Endodermal cell (in vitro differentiated cells): ENCODE measurements at regions not wholly inside any gene's neighbourhood (a gene's known extent, or its start where the extent isn't known, plus 50 kb on each side); places are given as distances from the start of the nearest gene placed in this dataset.

ENCODE experiments used
- DNase-seq: peaks from one replicate; pipeline ENCODE4 v3.0.0-alpha.2; 2017
- H3K27ac ChIP-seq: 2 replicates; pipeline ENCODE4 v1.5.1; 2013; ENCODE audit warnings: mild to moderate bottlenecking, low read depth, low read length, moderate library complexity
- H3K27me3 ChIP-seq: 2 replicates; pipeline ENCODE4 v1.6.1; 2013; ENCODE audit warnings: mild to moderate bottlenecking, low read length, moderate library complexity; ENCODE audit not compliant: insufficient read depth, control insufficient read depth, poor library complexity, severe bottlenecking
- H3K36me3 ChIP-seq: 2 replicates; pipeline ENCODE4 v1.7.0; 2013; ENCODE audit warnings: mild to moderate bottlenecking, low read length, moderate library complexity; ENCODE audit not compliant: control insufficient read depth, insufficient read depth
- H3K4me1 ChIP-seq: one replicate; pipeline ENCODE4 v1.7.0; 2013; ENCODE audit warnings: low read length; ENCODE audit not compliant: control insufficient read depth, insufficient read depth
- H3K4me3 ChIP-seq: 2 replicates; pipeline ENCODE4 v1.5.1; 2013; ENCODE audit warnings: mild to moderate bottlenecking, low read length, moderate library complexity
- H3K9ac ChIP-seq: 2 replicates; pipeline ENCODE4 v1.6.1; 2013; ENCODE audit warnings: mild to moderate bottlenecking, low read length, moderate library complexity; ENCODE audit not compliant: poor library complexity, severe bottlenecking; ENCODE audit errors: extremely low read depth
- H3K9me3 ChIP-seq: 2 replicates; pipeline ENCODE4 v1.6.1; 2013; ENCODE audit warnings: mild to moderate bottlenecking, low read length, moderate library complexity; ENCODE audit not compliant: control insufficient read depth
- H3K27ac Mint-ChIP-seq: 2 replicates; pipeline ENCODE4 v1.8.0; 2020; ENCODE audit warnings: mixed read lengths
- H3K27me3 Mint-ChIP-seq: 2 replicates; pipeline ENCODE4 v1.8.0; 2021; ENCODE audit warnings: mild to moderate bottlenecking, mixed read lengths; ENCODE audit not compliant: insufficient read depth
- H3K36me3 Mint-ChIP-seq: 2 replicates; pipeline ENCODE4 v1.8.0; 2020; ENCODE audit warnings: low read depth, mixed read lengths
- H3K4me1 Mint-ChIP-seq: 2 replicates; pipeline ENCODE4 v1.8.0; 2020; ENCODE audit warnings: mixed read lengths
- H3K4me3 Mint-ChIP-seq: 2 replicates; pipeline ENCODE4 v1.8.0; 2020; ENCODE audit warnings: mild to moderate bottlenecking, moderate library complexity, mixed read lengths
- H3K9me3 Mint-ChIP-seq: 2 replicates; pipeline ENCODE4 v1.8.0; 2020; ENCODE audit warnings: mild to moderate bottlenecking, mixed read lengths
- WGBS, 2 experiments: methylation state at CpG; one replicate each; pipeline versions ENCODE4 v1.1.5 to v1.1.7; 2013; ENCODE audit warnings: missing lambda C conversion rate in 2 of 2, mixed read lengths in 1 of 2; ENCODE audit not compliant: insufficient coverage in 1 of 2, insufficient read length in 1 of 2; 5-methylcytosine and 5-hydroxymethylcytosine counted together
- TF ChIP-seq, protein P1 (sequence below): fragments of 200-600 bp; sonication (generic); conservative IDR thresholded peaks from 2 replicates; pipeline ENCODE4 v1.5.0; 2021; ENCODE audit warnings: antibody characterized with exemption, mild to moderate bottlenecking

DNA sequence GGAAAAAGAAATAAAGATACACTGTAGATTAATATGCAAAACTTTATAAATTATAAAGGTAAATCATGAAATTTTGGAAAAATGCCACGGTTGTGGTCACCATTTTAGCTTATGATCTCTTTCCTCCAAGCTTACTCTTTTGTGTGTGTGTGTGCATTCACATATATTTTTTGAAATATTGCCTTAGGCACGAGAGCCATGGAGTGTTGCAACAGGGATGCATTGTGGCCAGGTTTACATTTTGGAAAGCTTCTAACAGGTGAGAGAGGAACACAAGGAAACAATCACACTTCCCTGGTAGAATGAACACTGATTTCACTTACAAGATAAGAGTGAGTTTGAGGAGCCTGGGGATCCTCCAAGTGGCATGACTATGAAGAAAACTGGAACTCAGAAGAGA, 214.5 kb upstream of the TENT5A start:
- no peaks in the 10 kb centered on the region for H3K27me3 ChIP-seq
- WGBS, 2 experiments = 88% methylated on average over 2 of the region's 2 CpGs; no CpG with 5 or more reads in 1 of the 2 experiments
- H3K4me1 Mint-ChIP-seq = peaks cover 2% of the 10 kb centered on the region
- no peak overlapping the region for H3K4me3 Mint-ChIP-seq
- no peak overlapping the region for H3K27ac Mint-ChIP-seq
- H3K4me1 ChIP-seq = no peaks in the 10 kb centered on the region
- H3K27ac ChIP-seq = no peak overlapping the region
- H3K27me3 Mint-ChIP-seq = no peaks in the 10 kb centered on the region
- H3K36me3 ChIP-seq = no peaks in the 10 kb centered on the region
- H3K9me3 ChIP-seq = no peaks in the 10 kb centered on the region
- no peak overlapping the region for H3K4me3 ChIP-seq
- no peaks in the 10 kb centered on the region for H3K9me3 Mint-ChIP-seq
- H3K36me3 Mint-ChIP-seq = no peaks in the 10 kb centered on the region
- no peak overlapping the region for H3K9ac ChIP-seq
- TF ChIP-seq, protein P1, sequence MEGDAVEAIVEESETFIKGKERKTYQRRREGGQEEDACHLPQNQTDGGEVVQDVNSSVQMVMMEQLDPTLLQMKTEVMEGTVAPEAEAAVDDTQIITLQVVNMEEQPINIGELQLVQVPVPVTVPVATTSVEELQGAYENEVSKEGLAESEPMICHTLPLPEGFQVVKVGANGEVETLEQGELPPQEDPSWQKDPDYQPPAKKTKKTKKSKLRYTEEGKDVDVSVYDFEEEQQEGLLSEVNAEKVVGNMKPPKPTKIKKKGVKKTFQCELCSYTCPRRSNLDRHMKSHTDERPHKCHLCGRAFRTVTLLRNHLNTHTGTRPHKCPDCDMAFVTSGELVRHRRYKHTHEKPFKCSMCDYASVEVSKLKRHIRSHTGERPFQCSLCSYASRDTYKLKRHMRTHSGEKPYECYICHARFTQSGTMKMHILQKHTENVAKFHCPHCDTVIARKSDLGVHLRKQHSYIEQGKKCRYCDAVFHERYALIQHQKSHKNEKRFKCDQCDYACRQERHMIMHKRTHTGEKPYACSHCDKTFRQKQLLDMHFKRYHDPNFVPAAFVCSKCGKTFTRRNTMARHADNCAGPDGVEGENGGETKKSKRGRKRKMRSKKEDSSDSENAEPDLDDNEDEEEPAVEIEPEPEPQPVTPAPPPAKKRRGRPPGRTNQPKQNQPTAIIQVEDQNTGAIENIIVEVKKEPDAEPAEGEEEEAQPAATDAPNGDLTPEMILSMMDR = no peak
- no peak for DNase-seq

DNA sequence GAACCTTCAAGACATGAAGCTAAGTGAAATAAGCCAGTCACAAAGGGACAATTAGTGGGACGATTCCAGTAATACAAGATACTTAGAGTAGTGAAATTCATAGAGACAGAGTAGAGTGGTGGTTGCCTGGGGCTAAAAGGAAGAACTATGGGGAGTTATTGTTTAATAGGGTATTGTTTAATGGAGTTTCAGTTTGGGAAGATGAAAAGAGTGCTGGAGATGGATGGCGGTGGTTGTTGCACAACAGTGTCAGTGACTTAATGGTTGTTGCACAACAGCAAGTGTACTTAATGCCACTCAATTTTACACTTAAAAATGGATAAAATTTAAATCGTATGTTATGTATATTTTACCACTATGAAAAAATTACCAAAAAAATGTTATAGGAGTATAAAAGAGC, 209.7 kb upstream of the TENT5A start:
- H3K4me1 ChIP-seq = no peaks in the 10 kb centered on the region
- H3K27me3 Mint-ChIP-seq = no peaks in the 10 kb centered on the region
- H3K9me3 Mint-ChIP-seq = peaks cover 33% of the 10 kb centered on the region
- H3K27me3 ChIP-seq = no peaks in the 10 kb centered on the region
- H3K4me1 Mint-ChIP-seq = no peaks in the 10 kb centered on the region
- no peak overlapping the region for H3K4me3 ChIP-seq
- H3K4me3 Mint-ChIP-seq = no peak overlapping the region
- TF ChIP-seq, protein P1 = no peak
- no peak for DNase-seq
- no peak overlapping the region for H3K9ac ChIP-seq
- H3K27ac Mint-ChIP-seq = no peak overlapping the region
- no peaks in the 10 kb centered on the region for H3K36me3 Mint-ChIP-seq
- no peaks in the 10 kb centered on the region for H3K36me3 ChIP-seq
- H3K9me3 ChIP-seq = peaks cover 16% of the 10 kb centered on the region
- 87 to 93% methylated on average over 2 of the region's 3 CpGs for WGBS, 2 experiments
- no peak overlapping the region for H3K27ac ChIP-seq

DNA sequence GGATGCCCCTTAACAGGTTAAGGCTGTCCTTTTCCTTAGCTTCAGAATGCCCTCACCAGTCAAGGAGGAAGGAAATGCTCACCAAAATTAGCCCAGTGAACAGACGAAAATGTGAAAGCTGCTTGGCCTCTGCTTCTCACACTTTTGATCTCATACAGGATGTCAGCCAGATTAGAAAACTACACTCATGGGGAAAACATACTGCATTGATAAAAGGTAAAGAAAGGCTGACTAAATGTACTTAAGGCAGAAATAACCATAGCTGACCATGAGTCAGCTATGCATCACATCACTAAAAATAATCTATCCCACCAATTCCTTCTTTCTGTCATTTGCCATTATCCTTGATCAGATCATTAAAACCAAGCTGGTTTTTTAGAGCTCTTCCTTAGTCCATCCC, 198.4 kb upstream of the TENT5A start:
- no peaks in the 10 kb centered on the region for H3K27me3 ChIP-seq
- Mint-ChIP-seq H3K36me3 (no peaks in the 10 kb centered on the region), H3K9me3 (no peaks in the 10 kb centered on the region), H3K27ac (no peak overlapping the region), H3K27me3 (no peaks in the 10 kb centered on the region), H3K4me1 (no peaks in the 10 kb centered on the region), H3K4me3 (no peak overlapping the region)
- H3K9me3 ChIP-seq = no peaks in the 10 kb centered on the region
- no peaks in the 10 kb centered on the region for H3K36me3 ChIP-seq
- WGBS, 2 experiments = 85% methylated on average over 1 of the region's 1 CpG; no CpG with 5 or more reads in 1 of the 2 experiments
- TF ChIP-seq, protein P1 = no peak
- H3K9ac ChIP-seq = no peak overlapping the region
- no peaks in the 10 kb centered on the region for H3K4me1 ChIP-seq
- no peak for DNase-seq
- H3K27ac ChIP-seq = no peak overlapping the region
- H3K4me3 ChIP-seq = no peak overlapping the region
